Fibroblast of pulmonary artery (primary cell): ENCODE measurements at regions not wholly inside any gene's neighbourhood (a gene's known extent, or its start where the extent isn't known, plus 50 kb on each side); places are given as distances from the start of the nearest gene placed in this dataset.

Experiments
- DNase-seq: peaks from one replicate; pipeline ENCODE4 v3.0.0-alpha.2; 2010; ENCODE audit warnings: low read depth
- H3K4me3 ChIP-seq: replicated peaks from 2 replicates; pipeline ENCODE4 v1.5.1; 2011; ENCODE audit warnings: low read depth, mild to moderate bottlenecking, control low read depth, low read length, moderate library complexity
- TF ChIP-seq, protein P1 (sequence below): IDR thresholded peaks from 2 replicates; pipeline ENCODE4 v1.5.1; 2011; ENCODE audit warnings: mild to moderate bottlenecking, control low read depth, low read length, inconsistent platforms; ENCODE audit errors: missing control alignments

DNA sequence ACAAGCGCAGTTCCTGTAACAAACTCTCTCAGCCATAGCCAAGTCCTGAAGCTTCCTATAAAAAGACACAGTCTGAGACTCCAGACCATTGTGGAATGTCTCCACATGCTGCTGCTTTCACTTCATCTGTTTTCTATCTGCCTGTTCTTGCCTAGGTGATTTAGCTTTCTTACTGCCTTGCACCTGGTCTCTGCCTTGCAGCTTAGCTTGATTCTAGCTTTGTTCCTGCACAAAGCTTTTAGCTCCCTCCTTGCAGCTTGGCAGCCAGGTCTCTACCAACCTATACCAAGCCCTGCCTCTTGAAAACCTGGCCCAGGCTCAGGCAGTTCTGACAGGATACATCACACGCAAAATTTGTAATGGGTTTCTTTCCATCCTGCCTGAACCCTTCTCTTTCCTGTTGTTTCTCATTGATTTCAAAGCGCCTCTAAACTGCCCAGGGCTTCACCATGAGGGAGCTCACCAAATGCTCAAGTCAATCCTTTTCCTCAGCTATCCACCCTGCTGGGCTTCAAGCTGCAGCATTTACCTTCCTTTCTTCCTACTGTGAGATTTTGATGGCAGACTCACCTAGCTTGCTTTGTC, 941.3 kb upstream of the NXPH2 start:
- H3K4me3 ChIP-seq: no peak overlapping the region
- DNase-seq: no peak
- TF ChIP-seq, protein P1, sequence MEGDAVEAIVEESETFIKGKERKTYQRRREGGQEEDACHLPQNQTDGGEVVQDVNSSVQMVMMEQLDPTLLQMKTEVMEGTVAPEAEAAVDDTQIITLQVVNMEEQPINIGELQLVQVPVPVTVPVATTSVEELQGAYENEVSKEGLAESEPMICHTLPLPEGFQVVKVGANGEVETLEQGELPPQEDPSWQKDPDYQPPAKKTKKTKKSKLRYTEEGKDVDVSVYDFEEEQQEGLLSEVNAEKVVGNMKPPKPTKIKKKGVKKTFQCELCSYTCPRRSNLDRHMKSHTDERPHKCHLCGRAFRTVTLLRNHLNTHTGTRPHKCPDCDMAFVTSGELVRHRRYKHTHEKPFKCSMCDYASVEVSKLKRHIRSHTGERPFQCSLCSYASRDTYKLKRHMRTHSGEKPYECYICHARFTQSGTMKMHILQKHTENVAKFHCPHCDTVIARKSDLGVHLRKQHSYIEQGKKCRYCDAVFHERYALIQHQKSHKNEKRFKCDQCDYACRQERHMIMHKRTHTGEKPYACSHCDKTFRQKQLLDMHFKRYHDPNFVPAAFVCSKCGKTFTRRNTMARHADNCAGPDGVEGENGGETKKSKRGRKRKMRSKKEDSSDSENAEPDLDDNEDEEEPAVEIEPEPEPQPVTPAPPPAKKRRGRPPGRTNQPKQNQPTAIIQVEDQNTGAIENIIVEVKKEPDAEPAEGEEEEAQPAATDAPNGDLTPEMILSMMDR: no peak

DNA sequence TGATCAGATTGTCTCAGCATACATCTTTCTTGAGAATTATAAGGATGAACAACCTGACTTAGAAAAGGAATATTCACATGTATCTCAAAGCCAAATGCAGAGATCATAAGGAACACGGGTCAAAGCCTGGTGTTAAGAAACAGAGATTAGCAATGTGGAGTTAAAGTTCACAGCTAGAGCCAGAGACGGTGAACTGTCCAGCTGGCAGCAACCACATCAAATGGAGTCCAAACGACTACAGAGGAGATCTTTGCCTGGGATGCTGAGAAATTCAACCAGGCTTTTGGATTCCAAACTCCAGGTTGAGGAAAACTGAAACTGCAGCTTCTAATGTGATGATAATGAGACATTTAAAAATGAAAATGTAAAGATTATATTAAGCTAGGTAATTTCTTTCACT, 939.9 kb upstream of the NXPH2 start:
- no peak overlapping the region for H3K4me3 ChIP-seq
- TF ChIP-seq, protein P1: no peak
- DNase-seq: no peak

DNA sequence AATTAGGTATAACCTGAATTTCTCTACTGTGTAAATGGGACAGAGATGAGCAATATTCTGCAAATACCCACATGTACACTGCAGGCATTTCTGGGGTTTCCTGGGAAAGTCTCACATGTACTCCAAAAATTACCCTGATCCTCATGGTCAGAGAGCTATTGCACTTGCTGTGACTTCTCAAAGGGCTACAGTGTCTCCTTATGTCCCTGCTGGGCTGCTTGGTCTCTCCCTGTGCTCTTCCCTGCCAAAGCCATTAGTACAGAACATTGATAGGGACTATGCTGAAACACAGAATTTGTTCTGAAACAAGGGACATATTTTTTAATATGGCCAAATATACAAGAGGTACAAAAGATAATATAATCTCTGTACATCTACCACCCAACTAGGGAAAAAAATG, 924.4 kb upstream of the NXPH2 start:
- H3K4me3 ChIP-seq: no peak overlapping the region
- no peak for DNase-seq
- TF ChIP-seq, protein P1: no peak

DNA sequence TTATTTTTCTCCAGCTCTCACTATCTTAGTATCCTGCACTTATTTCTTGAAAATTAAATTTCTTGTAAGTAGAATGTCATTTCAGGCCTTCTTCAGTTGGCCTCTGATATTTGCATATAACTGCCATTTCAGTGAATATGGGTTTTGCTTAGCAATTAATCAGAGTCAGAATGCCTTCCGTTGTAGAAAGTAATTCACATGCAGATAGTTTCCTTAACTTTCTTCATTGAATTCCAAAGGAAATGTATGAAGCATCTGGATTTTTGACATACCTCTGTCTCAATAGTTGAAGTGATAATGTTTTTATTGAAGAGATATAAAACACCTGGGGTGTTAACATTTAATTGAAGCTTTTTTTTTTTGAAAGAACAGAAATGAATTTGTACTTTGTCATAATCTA, 914.1 kb upstream of the NXPH2 start:
- no peak for DNase-seq
- TF ChIP-seq, protein P1: no peak
- H3K4me3 ChIP-seq: no peak overlapping the region

DNA sequence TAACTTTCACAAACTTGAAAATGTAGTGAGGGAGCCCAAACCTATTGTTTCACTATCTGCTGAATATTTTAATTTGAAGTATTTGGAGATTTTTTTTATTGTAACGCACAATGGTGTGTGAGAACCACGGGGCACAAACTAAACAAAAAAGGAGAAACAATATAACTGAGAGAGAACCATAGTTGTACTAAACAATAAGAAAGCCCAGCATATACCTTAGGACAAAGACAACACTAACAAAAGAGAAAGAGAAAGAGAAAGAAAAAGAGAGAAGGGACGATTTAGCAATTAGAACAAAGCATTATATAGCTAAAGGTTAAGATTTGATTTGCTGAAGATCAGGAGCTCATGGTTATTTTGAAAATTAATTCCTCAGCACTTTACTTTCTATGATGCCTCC, 906.0 kb upstream of the NXPH2 start:
- DNase-seq: no peak
- TF ChIP-seq, protein P1: no peak
- H3K4me3 ChIP-seq: no peak overlapping the region

DNA sequence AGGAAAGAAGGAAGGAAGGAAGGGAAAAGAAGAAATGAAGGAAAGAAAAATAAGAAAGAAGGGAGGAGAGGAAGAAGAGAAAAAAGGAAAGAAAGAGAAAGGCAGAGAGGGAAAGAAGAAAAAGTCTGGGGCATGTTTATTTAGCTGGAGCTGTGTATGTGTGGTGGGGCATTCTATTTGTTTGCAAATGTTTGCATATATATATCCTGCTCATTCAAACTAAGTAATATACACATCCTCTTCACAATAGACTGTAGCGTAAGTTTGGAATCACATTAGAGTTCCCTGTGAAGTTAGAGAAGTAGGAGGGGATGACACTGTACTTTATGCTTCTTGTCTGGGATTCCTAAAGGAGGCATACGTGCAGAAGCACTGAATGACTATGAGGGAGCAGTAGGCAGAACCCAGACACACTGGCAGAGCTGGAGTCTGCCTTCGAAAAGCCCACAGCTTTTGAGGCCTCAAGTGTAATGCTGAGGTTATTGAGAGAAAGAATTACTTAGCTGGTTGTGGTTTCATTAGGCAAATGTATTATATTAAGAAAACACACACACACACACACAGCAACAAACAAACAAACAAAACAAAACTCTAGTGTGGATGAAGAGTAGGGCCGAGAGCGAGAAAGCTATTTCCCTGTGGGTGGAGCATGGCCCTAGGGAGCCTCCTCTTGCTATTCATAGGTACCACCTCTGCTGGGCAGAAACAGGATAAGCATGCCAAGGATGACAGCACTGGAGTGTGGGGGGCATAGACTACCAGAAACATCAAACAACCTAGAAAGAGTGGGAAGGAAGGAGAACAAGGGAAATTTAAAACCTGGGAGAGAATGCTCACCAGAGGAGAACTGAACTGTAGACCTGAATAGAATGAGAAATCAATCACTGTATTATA, 905.1 kb upstream of the NXPH2 start:
- H3K4me3 ChIP-seq: no peak overlapping the region
- no peak for DNase-seq
- TF ChIP-seq, protein P1: no peak

DNA sequence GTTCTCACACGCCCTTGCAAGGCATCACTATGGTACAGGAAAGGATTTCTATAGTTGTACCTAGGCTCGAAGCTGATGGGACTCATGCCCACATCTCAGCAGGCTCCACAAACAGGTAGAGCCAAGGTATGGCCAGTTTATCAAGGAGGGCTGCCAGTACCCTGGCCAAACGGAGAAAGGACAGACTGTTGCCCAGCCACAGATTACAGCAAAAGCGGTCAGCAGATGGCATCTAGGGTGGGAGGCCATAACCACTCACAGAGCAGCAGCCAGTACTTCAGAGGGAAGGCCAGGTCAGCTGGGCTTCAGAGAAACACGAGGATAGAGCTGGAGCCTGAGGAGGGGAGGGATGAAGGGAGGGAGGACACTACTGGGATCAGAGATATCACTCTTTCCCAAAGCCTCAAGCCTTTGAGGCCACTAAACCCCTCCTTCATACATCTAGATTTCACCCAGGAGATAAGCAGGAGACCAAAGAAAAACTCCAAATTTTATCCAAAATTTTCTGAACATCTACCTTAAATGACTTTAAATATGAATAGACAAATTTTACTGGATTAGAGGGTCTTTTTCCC, 904.2 kb upstream of the NXPH2 start:
- TF ChIP-seq, protein P1: no peak
- DNase-seq: no peak
- H3K4me3 ChIP-seq: no peak overlapping the region
